Nephron (organoid): ENCODE measurements at regions not wholly inside any gene's neighbourhood (a gene's known extent, or its start where the extent isn't known, plus 50 kb on each side); places are given as distances from the start of the nearest gene placed in this dataset.

ENCODE experiments used
- H3K27ac Mint-ChIP-seq, 3 experiments: 2 replicates each; pipeline ENCODE4 v1.8.0; 2020; ENCODE audit warnings: mixed read lengths in 3 of 3, mild to moderate bottlenecking in 2 of 3, moderate library complexity in 1 of 3
- H3K27me3 Mint-ChIP-seq: 2 replicates; pipeline ENCODE4 v1.8.0; 2021; ENCODE audit warnings: low read depth, mild to moderate bottlenecking, moderate library complexity, mixed read lengths
- H3K36me3 Mint-ChIP-seq: 2 replicates; pipeline ENCODE4 v1.8.0; 2020; ENCODE audit warnings: low read depth, mixed read lengths
- H3K4me1 Mint-ChIP-seq: 2 replicates; pipeline ENCODE4 v1.8.0; 2020; ENCODE audit warnings: mixed read lengths
- H3K4me3 Mint-ChIP-seq, 3 experiments: 2 replicates each; pipeline ENCODE4 v1.8.0; 2020; ENCODE audit warnings: mild to moderate bottlenecking in 3 of 3, mixed read lengths in 3 of 3, moderate library complexity in 2 of 3
- H3K9me3 Mint-ChIP-seq: 2 replicates; pipeline ENCODE4 v1.8.0; 2020; ENCODE audit warnings: mixed read lengths
- TF ChIP-seq, protein P1 (sequence below), 3 experiments: fragments of 200-600 bp; sonication (generic); IDR thresholded peaks; one replicate each; pipeline ENCODE4 v1.5.0; 2021; ENCODE audit warnings: antibody characterized with exemption in 3 of 3; ENCODE audit not compliant: unreplicated experiment in 3 of 3

- Mint-ChIP-seq H3K4me1 (peaks cover 13% of the 10 kb centered on the region), H3K27me3 (no peaks in the 10 kb centered on the region), H3K4me3 (no peak overlapping the region), H3K27ac (no peak overlapping the region), H3K9me3 (no peaks in the 10 kb centered on the region), H3K36me3 (no peaks in the 10 kb centered on the region)
- TF ChIP-seq, protein P1, sequence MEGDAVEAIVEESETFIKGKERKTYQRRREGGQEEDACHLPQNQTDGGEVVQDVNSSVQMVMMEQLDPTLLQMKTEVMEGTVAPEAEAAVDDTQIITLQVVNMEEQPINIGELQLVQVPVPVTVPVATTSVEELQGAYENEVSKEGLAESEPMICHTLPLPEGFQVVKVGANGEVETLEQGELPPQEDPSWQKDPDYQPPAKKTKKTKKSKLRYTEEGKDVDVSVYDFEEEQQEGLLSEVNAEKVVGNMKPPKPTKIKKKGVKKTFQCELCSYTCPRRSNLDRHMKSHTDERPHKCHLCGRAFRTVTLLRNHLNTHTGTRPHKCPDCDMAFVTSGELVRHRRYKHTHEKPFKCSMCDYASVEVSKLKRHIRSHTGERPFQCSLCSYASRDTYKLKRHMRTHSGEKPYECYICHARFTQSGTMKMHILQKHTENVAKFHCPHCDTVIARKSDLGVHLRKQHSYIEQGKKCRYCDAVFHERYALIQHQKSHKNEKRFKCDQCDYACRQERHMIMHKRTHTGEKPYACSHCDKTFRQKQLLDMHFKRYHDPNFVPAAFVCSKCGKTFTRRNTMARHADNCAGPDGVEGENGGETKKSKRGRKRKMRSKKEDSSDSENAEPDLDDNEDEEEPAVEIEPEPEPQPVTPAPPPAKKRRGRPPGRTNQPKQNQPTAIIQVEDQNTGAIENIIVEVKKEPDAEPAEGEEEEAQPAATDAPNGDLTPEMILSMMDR (IDR thresholded peaks at IDR 0.05; ENCODE audit: unreplicated experiment in 3 of 3): no peak
Observed at GRCh38 chr12:91364471-91365184, 182.0 kb upstream of the DCN start.

- TF ChIP-seq, protein P1 (IDR thresholded peaks at IDR 0.05; ENCODE audit: unreplicated experiment in 3 of 3): peak; percentile 58 to 82 (median 73)
- Mint-ChIP-seq H3K4me1 (peaks cover 13% of the 10 kb centered on the region), H3K27ac (peak overlapping the region in 2 of 3 experiments; percentile 44 to 66), H3K4me3 (peak overlapping the region in 1 of 3 experiments; percentile 1), H3K9me3 (no peaks in the 10 kb centered on the region), H3K36me3 (no peaks in the 10 kb centered on the region), H3K27me3 (no peaks in the 10 kb centered on the region)
Observed at GRCh38 chr12:91361864-91362263, 179.2 kb upstream of the DCN start.

GRCh38 chr12:91357381-91357780, 174.8 kb upstream of the DCN start:
- Mint-ChIP-seq H3K27ac (peak overlapping the region; percentile 1 to 59 (median 3)), H3K4me1 (peaks cover 19% of the 10 kb centered on the region), H3K36me3 (no peaks in the 10 kb centered on the region), H3K4me3 (no peak overlapping the region), H3K27me3 (no peaks in the 10 kb centered on the region), H3K9me3 (no peaks in the 10 kb centered on the region)
- TF ChIP-seq, protein P1 (IDR thresholded peaks at IDR 0.05; ENCODE audit: unreplicated experiment in 3 of 3): no peak

- Mint-ChIP-seq H3K27me3 (no peaks in the 10 kb centered on the region), H3K36me3 (no peaks in the 10 kb centered on the region), H3K4me3 (no peak overlapping the region), H3K9me3 (peaks cover 4% of the 10 kb centered on the region), H3K27ac (no peak overlapping the region), H3K4me1 (peaks cover 13% of the 10 kb centered on the region)
- TF ChIP-seq, protein P1 (IDR thresholded peaks at IDR 0.05; ENCODE audit: unreplicated experiment in 3 of 3): no peak
Observed at GRCh38 chr12:91356405-91356804, 173.8 kb upstream of the DCN start.

- H3K27ac Mint-ChIP-seq: peak overlapping the region; percentile 15 to 70 (median 31)
- peaks cover 7% of the 10 kb centered on the region for H3K9me3 Mint-ChIP-seq
- no peak overlapping the region for H3K4me3 Mint-ChIP-seq
Observed at GRCh38 chr12:91355150-91356006, 172.8 kb upstream of the DCN start.

More at GRCh38 chr12:91355150-91356006, 172.8 kb upstream of the DCN start:
- Mint-ChIP-seq H3K27me3 (no peaks in the 10 kb centered on the region), H3K4me1 (peaks cover 15% of the 10 kb centered on the region), H3K36me3 (no peaks in the 10 kb centered on the region)
- TF ChIP-seq, protein P1 (IDR thresholded peaks at IDR 0.05; ENCODE audit: unreplicated experiment in 3 of 3): peak; percentile 81 to 93 (median 90)
